Small intestine (tissue), 7 donors: ENCODE measurements at regions not wholly inside any gene's neighbourhood (a gene's known extent, or its start where the extent isn't known, plus 50 kb on each side); places are given as distances from the start of the nearest gene placed in this dataset.

Experiments used
- DNase-seq, 2 donors: peaks; one replicate each; pipeline versions ENCODE4 v3.0.0 to v3.0.0-alpha.2; 2013
- FAIRE-seq: peaks from 2 replicates; lab custom pipeline; 2012; peaks lifted over from hg19 to GRCh38; lab: Jason Lieb, UNC
- H3K27ac ChIP-seq, 3 donors: one replicate each; pipeline ENCODE4 v1.5.1; 2013; ENCODE audit warnings: low read length in 2 of 3, mild to moderate bottlenecking in 2 of 3, control low read depth in 1 of 3, inconsistent platforms in 1 of 3, low read depth in 1 of 3, moderate library complexity in 1 of 3
- H3K27me3 ChIP-seq, 3 donors: one replicate each; pipeline ENCODE4 v1.6.1; 2013; ENCODE audit warnings: low read length in 3 of 3, inconsistent platforms in 1 of 3; ENCODE audit not compliant: control insufficient read depth in 3 of 3, insufficient read depth in 3 of 3
- H3K36me3 ChIP-seq, 3 donors: one replicate each; pipeline ENCODE4 v1.6.1; 2013; ENCODE audit warnings: low read length in 3 of 3, inconsistent platforms in 1 of 3, low read depth in 1 of 3, mild to moderate bottlenecking in 1 of 3, moderate library complexity in 1 of 3; ENCODE audit not compliant: control insufficient read depth in 3 of 3, insufficient read depth in 2 of 3
- H3K4me1 ChIP-seq, 3 donors: one replicate each; pipeline ENCODE4 v1.6.1; 2013; ENCODE audit warnings: low read length in 2 of 3, inconsistent platforms in 1 of 3, low read depth in 1 of 3, mild to moderate bottlenecking in 1 of 3, moderate library complexity in 1 of 3; ENCODE audit not compliant: control insufficient read depth in 3 of 3, insufficient read depth in 2 of 3
- H3K4me3 ChIP-seq, 3 donors: one replicate each; pipeline ENCODE4 v1.5.1; 2013; ENCODE audit warnings: low read length in 3 of 3, control low read depth in 1 of 3, inconsistent platforms in 1 of 3, low read depth in 1 of 3, mild to moderate bottlenecking in 1 of 3, moderate library complexity in 1 of 3
- H3K9me3 ChIP-seq, 2 donors: one replicate each; pipeline ENCODE4 v1.6.1; 2013; ENCODE audit warnings: low read depth in 1 of 2, low read length in 1 of 2; ENCODE audit not compliant: control insufficient read depth in 2 of 2, insufficient read depth in 1 of 2
- WGBS, 3 donors: extraction: QIAGEN DNeasy Blood & Tissue Kit; methylation state at CpG; one replicate each; pipeline ENCODE4 v1.1.7; 2013; 5-methylcytosine and 5-hydroxymethylcytosine counted together
- donor health status: healthy with polysubstance abuse.
- donor health status: control.
- donor health status: control.
- donor health status: Bipolar disorder and iron deficiency.
- donor health status: healthy.

GRCh38 chr5:2205596-2206226, 323.0 kb upstream of the IRX4 start:
- no peaks in the 10 kb centered on the region for H3K9me3 ChIP-seq
- H3K4me3 ChIP-seq: no peak overlapping the region
- FAIRE-seq: no peak
- no peaks in the 10 kb centered on the region for H3K36me3 ChIP-seq
- peaks cover 0 to 5% (median 0%) of the 10 kb centered on the region in 3 donors for H3K27me3 ChIP-seq
- no peak for DNase-seq
- H3K4me1 ChIP-seq: no peaks in the 10 kb centered on the region
- WGBS, 3 donors: 91 to 93% (median 92%) methylated on average over 34 of the region's 34 CpGs
- no peak overlapping the region for H3K27ac ChIP-seq

GRCh38 chr5:2205185-2205585, 322.5 kb upstream of the IRX4 start:
- DNase-seq: no peak
- no peak overlapping the region for H3K27ac ChIP-seq
- H3K9me3 ChIP-seq: no peaks in the 10 kb centered on the region
- H3K27me3 ChIP-seq: peaks cover 0 to 5% (median 0%) of the 10 kb centered on the region in 3 donors
- H3K36me3 ChIP-seq: no peaks in the 10 kb centered on the region
- H3K4me3 ChIP-seq: no peak overlapping the region
- FAIRE-seq: no peak
- 87 to 92% (median 89%) methylated on average over 14 of the region's 14 CpGs for WGBS, 3 donors
- H3K4me1 ChIP-seq: no peaks in the 10 kb centered on the region

GRCh38 chr5:2204366-2205184, 321.9 kb upstream of the IRX4 start:
- no peak for FAIRE-seq
- no peak overlapping the region for H3K4me3 ChIP-seq
- no peak overlapping the region for H3K27ac ChIP-seq
- H3K9me3 ChIP-seq: no peaks in the 10 kb centered on the region
- peaks cover 0 to 5% (median 0%) of the 10 kb centered on the region in 3 donors for H3K27me3 ChIP-seq
- no peaks in the 10 kb centered on the region for H3K4me1 ChIP-seq
- WGBS, 3 donors: 82 to 86% (median 86%) methylated on average over 20 to 21 of the region's 21 CpGs
- no peaks in the 10 kb centered on the region for H3K36me3 ChIP-seq
- no peak for DNase-seq

GRCh38 chr5:2203774-2204173, 321.0 kb upstream of the IRX4 start:
- Histone ChIP-seq H3K27me3 (peaks cover 0 to 5% (median 0%) of the 10 kb centered on the region in 3 donors), H3K27ac (no peak overlapping the region), H3K4me1 (no peaks in the 10 kb centered on the region), H3K4me3 (no peak overlapping the region), H3K9me3 (no peaks in the 10 kb centered on the region), H3K36me3 (no peaks in the 10 kb centered on the region)
- no peak for DNase-seq
- 55 to 68% (median 57%) methylated on average over 3 of the region's 3 CpGs for WGBS, 3 donors
- FAIRE-seq: no peak

GRCh38 chr5:2201832-2202231, 319.1 kb upstream of the IRX4 start:
- DNase-seq: no peak
- H3K4me3 ChIP-seq: no peak overlapping the region
- H3K27ac ChIP-seq: no peak overlapping the region
- no peaks in the 10 kb centered on the region for H3K9me3 ChIP-seq
- H3K4me1 ChIP-seq: no peaks in the 10 kb centered on the region
- H3K27me3 ChIP-seq: no peaks in the 10 kb centered on the region
- FAIRE-seq: no peak
- H3K36me3 ChIP-seq: no peaks in the 10 kb centered on the region
- WGBS, 3 donors: 84 to 89% (median 85%) methylated on average over 9 of the region's 9 CpGs

- H3K27ac ChIP-seq: no peak overlapping the region
- no peak for DNase-seq
- no peak for FAIRE-seq
- whole genome bisulfite sequencing, 3 donors: 50 to 70% (median 59%) methylated on average over 2 of the region's 2 CpGs
- no peaks in the 10 kb centered on the region for H3K36me3 ChIP-seq
- no peak overlapping the region for H3K4me3 ChIP-seq
- H3K4me1 ChIP-seq: no peaks in the 10 kb centered on the region
- H3K9me3 ChIP-seq: no peaks in the 10 kb centered on the region
- H3K27me3 ChIP-seq: no peaks in the 10 kb centered on the region
Measured at GRCh38 chr5:2201421-2201820, 318.7 kb upstream of the IRX4 start.

GRCh38 chr5:2201011-2201410, 318.3 kb upstream of the IRX4 start:
- H3K4me1 ChIP-seq: no peaks in the 10 kb centered on the region
- no peak overlapping the region for H3K27ac ChIP-seq
- DNase-seq: no peak
- no peaks in the 10 kb centered on the region for H3K27me3 ChIP-seq
- no peak for FAIRE-seq
- no peaks in the 10 kb centered on the region for H3K9me3 ChIP-seq
- WGBS, 3 donors: 55 to 67% (median 64%) methylated on average over 5 of the region's 5 CpGs
- H3K4me3 ChIP-seq: no peak overlapping the region
- no peaks in the 10 kb centered on the region for H3K36me3 ChIP-seq

GRCh38 chr5:2200261-2200950, 317.7 kb upstream of the IRX4 start:
- Histone ChIP-seq H3K4me3 (no peak overlapping the region), H3K27ac (no peak overlapping the region), H3K27me3 (no peaks in the 10 kb centered on the region), H3K9me3 (peaks cover 0 to 1% of the 10 kb centered on the region in 2 donors), H3K4me1 (no peaks in the 10 kb centered on the region), H3K36me3 (no peaks in the 10 kb centered on the region)
- WGBS, 3 donors: 67 to 73% (median 69%) methylated on average over 15 of the region's 15 CpGs
- no peak for DNase-seq
- FAIRE-seq: no peak
